ENCODE measurements at regions not wholly inside any gene's neighbourhood (a gene's known extent, or its start where the extent isn't known, plus 50 kb on each side); places are given as distances from the start of the nearest gene placed in this dataset.

GRCh38 chr10:130994845-130995244, 316.7 kb downstream of the TCERG1L start:
- no peak overlapping the region for H3K4me3 ChIP-seq (ENCODE audit: low read length)
- H3K36me3 ChIP-seq (ENCODE audit: insufficient read depth, low read length): no peaks in the 10 kb centered on the region
- H3K27me3 ChIP-seq (ENCODE audit: insufficient read depth, low read length): no peaks in the 10 kb centered on the region
- no peaks in the 10 kb centered on the region for H3K9me3 ChIP-seq (ENCODE audit: insufficient read depth, low read depth, low read length)
- 97% methylated on average over 6 of the region's 7 CpGs for WGBS
- H3K4me1 ChIP-seq (ENCODE audit: insufficient read depth, low read length): no peaks in the 10 kb centered on the region
- no peak overlapping the region for H3K9ac ChIP-seq (ENCODE audit: low read depth, low read length)
- no peak overlapping the region for H3K27ac ChIP-seq (ENCODE audit: low read depth, low read length)

DNA sequence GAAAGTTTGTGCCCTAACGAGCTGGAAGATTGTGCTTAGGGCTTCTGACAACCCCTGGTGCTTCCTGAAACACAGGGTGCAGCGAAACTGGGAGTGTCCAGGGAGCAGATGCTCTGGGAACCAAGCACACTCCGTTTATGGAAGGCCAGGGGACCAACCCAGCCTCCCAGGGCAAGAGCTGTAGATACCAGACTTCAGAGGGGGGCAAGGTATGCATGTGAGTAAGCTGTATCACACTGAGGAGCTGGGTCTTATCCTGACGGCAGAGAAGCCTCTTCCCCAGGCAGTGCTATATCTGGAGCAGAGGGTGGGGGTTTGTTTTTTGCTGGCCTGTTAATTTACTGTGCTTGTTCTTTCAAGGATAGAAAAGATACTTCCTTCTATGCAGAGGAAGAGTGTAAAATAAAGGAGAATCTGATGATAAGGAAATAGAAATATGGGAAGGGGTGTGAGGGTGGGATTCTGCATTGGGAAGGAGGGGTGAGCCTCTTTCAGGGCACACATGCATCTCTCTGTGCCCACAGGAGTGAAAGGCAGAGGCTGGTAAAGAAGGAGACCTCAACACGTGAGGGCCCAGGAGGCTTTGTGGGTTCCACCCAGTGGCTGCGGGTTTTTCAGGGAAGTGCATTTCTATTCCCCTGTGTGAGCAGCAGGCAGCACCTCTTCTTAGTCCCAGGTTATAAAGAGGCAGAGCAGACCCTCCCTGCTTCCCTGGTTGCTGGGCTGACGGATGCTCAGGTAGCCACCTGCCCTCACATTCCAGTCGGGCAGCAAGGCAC, 314.1 kb downstream of the TCERG1L start:
- Histone ChIP-seq H3K9me3 (ENCODE audit: insufficient read depth, low read depth, low read length) (no peaks in the 10 kb centered on the region), H3K27me3 (ENCODE audit: insufficient read depth, low read length) (no peaks in the 10 kb centered on the region), H3K4me3 (ENCODE audit: low read length) (no peak overlapping the region), H3K9ac (ENCODE audit: low read depth, low read length) (no peak overlapping the region), H3K4me1 (ENCODE audit: insufficient read depth, low read length) (peaks cover 14% of the 10 kb centered on the region), H3K27ac (ENCODE audit: low read depth, low read length) (no peak overlapping the region), H3K36me3 (ENCODE audit: insufficient read depth, low read length) (no peaks in the 10 kb centered on the region)
- 84% methylated on average over 8 of the region's 8 CpGs for WGBS

GRCh38 chr10:130998046-130998435, 313.5 kb downstream of the TCERG1L start:
- Histone ChIP-seq H3K27ac (ENCODE audit: low read depth, low read length) (no peak overlapping the region), H3K4me3 (ENCODE audit: low read length) (no peak overlapping the region), H3K9ac (ENCODE audit: low read depth, low read length) (no peak overlapping the region), H3K4me1 (ENCODE audit: insufficient read depth, low read length) (peaks cover 19% of the 10 kb centered on the region), H3K27me3 (ENCODE audit: insufficient read depth, low read length) (no peaks in the 10 kb centered on the region), H3K9me3 (ENCODE audit: insufficient read depth, low read depth, low read length) (no peaks in the 10 kb centered on the region), H3K36me3 (ENCODE audit: insufficient read depth, low read length) (no peaks in the 10 kb centered on the region)
- 89% methylated on average over 5 of the region's 5 CpGs for WGBS

DNA sequence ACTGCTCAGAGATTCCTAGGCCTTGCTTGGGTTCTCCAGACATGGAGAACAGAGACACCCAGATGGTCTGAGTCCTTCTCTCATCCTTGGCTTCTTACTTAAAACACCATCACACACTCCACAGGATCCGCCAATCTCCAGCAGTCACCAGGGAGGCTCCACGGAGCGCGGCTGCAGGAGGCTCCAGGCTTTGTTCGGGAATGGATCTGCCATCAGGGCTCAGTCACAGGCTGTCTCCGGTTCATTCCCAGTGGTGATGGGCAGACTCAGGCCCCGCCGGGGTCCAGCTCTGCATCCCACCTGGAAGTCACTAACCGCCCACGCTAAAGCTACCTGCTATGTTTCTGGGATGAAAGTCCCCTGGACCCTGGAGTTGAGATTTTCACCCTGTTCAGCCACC, 312.9 kb downstream of the TCERG1L start:
- 95% methylated on average over 10 of the region's 10 CpGs for WGBS
- Histone ChIP-seq H3K4me3 (ENCODE audit: low read length) (no peak overlapping the region), H3K27me3 (ENCODE audit: insufficient read depth, low read length) (no peaks in the 10 kb centered on the region), H3K4me1 (ENCODE audit: insufficient read depth, low read length) (peaks cover 25% of the 10 kb centered on the region), H3K9ac (ENCODE audit: low read depth, low read length) (no peak overlapping the region), H3K36me3 (ENCODE audit: insufficient read depth, low read length) (no peaks in the 10 kb centered on the region), H3K9me3 (ENCODE audit: insufficient read depth, low read depth, low read length) (no peaks in the 10 kb centered on the region), H3K27ac (ENCODE audit: low read depth, low read length) (no peak overlapping the region)

GRCh38 chr10:130999376-131000202, 311.9 kb downstream of the TCERG1L start:
- no peaks in the 10 kb centered on the region for H3K27me3 ChIP-seq (ENCODE audit: insufficient read depth, low read length)
- 93% methylated on average over 11 of the region's 11 CpGs for WGBS
- no peaks in the 10 kb centered on the region for H3K9me3 ChIP-seq (ENCODE audit: insufficient read depth, low read depth, low read length)
- no peak overlapping the region for H3K4me3 ChIP-seq (ENCODE audit: low read length)
- H3K9ac ChIP-seq (ENCODE audit: low read depth, low read length): no peak overlapping the region
- H3K36me3 ChIP-seq (ENCODE audit: insufficient read depth, low read length): no peaks in the 10 kb centered on the region
- H3K4me1 ChIP-seq (ENCODE audit: insufficient read depth, low read length): peaks cover 27% of the 10 kb centered on the region
- no peak overlapping the region for H3K27ac ChIP-seq (ENCODE audit: low read depth, low read length)

DNA sequence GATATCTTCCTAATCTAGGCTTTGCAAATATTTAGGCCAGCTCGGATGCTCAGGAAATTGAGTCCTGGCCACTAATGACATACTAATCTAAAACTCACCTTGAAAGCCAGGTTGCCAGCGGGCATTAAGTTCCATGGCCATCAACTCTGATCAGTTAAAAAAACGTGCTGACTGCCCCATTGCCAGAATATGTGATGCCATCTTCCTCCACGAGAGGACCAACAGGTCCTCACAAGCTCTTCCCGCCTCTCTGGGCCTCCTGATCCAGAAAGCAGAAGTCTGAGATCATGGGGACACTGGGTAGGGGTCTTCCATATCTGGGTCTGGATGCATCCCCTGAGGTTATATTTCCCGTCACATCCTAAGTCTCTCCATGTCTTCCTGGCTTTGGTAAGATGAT, 311.3 kb downstream of the TCERG1L start:
- Histone ChIP-seq H3K9ac (ENCODE audit: low read depth, low read length) (no peak overlapping the region), H3K4me1 (ENCODE audit: insufficient read depth, low read length) (peaks cover 27% of the 10 kb centered on the region), H3K36me3 (ENCODE audit: insufficient read depth, low read length) (no peaks in the 10 kb centered on the region), H3K4me3 (ENCODE audit: low read length) (no peak overlapping the region), H3K27ac (ENCODE audit: low read depth, low read length) (no peak overlapping the region), H3K27me3 (ENCODE audit: insufficient read depth, low read length) (no peaks in the 10 kb centered on the region), H3K9me3 (ENCODE audit: insufficient read depth, low read depth, low read length) (no peaks in the 10 kb centered on the region)
- 96% methylated on average over 6 of the region's 6 CpGs for WGBS

DNA sequence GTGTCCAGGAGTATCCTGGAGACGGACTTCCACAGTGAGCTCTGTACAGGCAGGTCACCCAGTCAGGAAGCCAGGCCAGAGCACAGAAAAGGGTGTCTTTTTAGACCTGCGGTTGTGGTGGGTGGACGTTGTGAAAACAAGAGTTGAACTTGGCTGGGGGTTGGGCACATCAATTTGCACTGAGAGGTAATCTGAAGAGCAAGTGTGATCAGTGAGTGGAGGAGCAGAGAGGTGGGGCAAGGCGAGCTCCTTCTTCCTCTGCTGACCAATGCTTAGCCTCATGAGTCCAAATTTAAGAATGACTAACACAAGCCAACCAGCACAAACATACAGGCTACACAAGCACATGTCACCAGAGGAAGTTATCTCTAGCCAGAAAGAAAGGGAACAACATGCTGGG, 310.8 kb downstream of the TCERG1L start:
- Histone ChIP-seq H3K4me3 (ENCODE audit: low read length) (no peak overlapping the region), H3K27me3 (ENCODE audit: insufficient read depth, low read length) (no peaks in the 10 kb centered on the region), H3K36me3 (ENCODE audit: insufficient read depth, low read length) (no peaks in the 10 kb centered on the region), H3K9ac (ENCODE audit: low read depth, low read length) (no peak overlapping the region), H3K4me1 (ENCODE audit: insufficient read depth, low read length) (peaks cover 27% of the 10 kb centered on the region), H3K9me3 (ENCODE audit: insufficient read depth, low read depth, low read length) (no peaks in the 10 kb centered on the region), H3K27ac (ENCODE audit: low read depth, low read length) (no peak overlapping the region)
- 81% methylated on average over 3 of the region's 4 CpGs for WGBS

GRCh38 chr10:131001438-131001837, 310.1 kb downstream of the TCERG1L start:
- peak overlapping the region; percentile 80; the same call in 1 of the 2 replicates for H3K27ac ChIP-seq (ENCODE audit: low read depth, low read length)
- WGBS: 89% methylated on average over 9 of the region's 9 CpGs
- H3K36me3 ChIP-seq (ENCODE audit: insufficient read depth, low read length): no peaks in the 10 kb centered on the region
- H3K4me3 ChIP-seq (ENCODE audit: low read length): no peak overlapping the region
- H3K27me3 ChIP-seq (ENCODE audit: insufficient read depth, low read length): no peaks in the 10 kb centered on the region
- no peak overlapping the region for H3K9ac ChIP-seq (ENCODE audit: low read depth, low read length)
- no peaks in the 10 kb centered on the region for H3K9me3 ChIP-seq (ENCODE audit: insufficient read depth, low read depth, low read length)
- peaks cover 27% of the 10 kb centered on the region for H3K4me1 ChIP-seq (ENCODE audit: insufficient read depth, low read length)

GRCh38 chr10:131002031-131002861, 309.3 kb downstream of the TCERG1L start:
- Histone ChIP-seq H3K9ac (ENCODE audit: low read depth, low read length) (no peak overlapping the region), H3K4me3 (ENCODE audit: low read length) (no peak overlapping the region)
- WGBS: 31% methylated on average over 12 of the region's 12 CpGs

DNA sequence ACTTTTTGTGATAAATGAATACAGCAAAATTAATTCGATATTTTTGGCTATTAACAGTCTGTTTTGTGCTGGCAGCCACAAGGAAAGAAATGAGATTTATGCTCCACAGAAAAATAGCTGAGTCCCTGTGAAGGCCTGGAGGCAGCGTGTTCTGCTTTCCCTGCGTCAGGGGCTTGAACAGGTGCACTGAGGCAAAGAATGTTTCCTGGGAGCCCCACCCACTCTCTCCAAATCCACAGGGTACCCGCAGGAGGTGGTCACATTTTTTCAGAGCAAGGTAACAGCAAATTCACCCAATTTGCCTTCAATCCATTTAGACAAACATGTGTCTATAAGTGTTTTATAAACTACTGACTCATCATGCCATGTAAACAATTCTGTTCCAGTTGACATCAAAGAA, 308.1 kb downstream of the TCERG1L start:
- WGBS: 89% methylated on average over 4 of the region's 4 CpGs
- H3K27ac ChIP-seq (ENCODE audit: low read depth, low read length): peak overlapping the region; percentile 86; the same call in 1 of the 2 replicates
- no peaks in the 10 kb centered on the region for H3K36me3 ChIP-seq (ENCODE audit: insufficient read depth, low read length)
- H3K4me3 ChIP-seq (ENCODE audit: low read length): no peak overlapping the region
- H3K9ac ChIP-seq (ENCODE audit: low read depth, low read length): no peak overlapping the region
- H3K4me1 ChIP-seq (ENCODE audit: insufficient read depth, low read length): peaks cover 27% of the 10 kb centered on the region
- no peaks in the 10 kb centered on the region for H3K27me3 ChIP-seq (ENCODE audit: insufficient read depth, low read length)
- no peaks in the 10 kb centered on the region for H3K9me3 ChIP-seq (ENCODE audit: insufficient read depth, low read depth, low read length)

More at GRCh38 chr10:131002031-131002861, 309.3 kb downstream of the TCERG1L start:
- H3K27me3 ChIP-seq (ENCODE audit: insufficient read depth, low read length): no peaks in the 10 kb centered on the region
- H3K4me1 ChIP-seq (ENCODE audit: insufficient read depth, low read length): peaks cover 27% of the 10 kb centered on the region
- peak overlapping the region; percentile 86; the same call in 1 of the 2 replicates for H3K27ac ChIP-seq (ENCODE audit: low read depth, low read length)
- no peaks in the 10 kb centered on the region for H3K36me3 ChIP-seq (ENCODE audit: insufficient read depth, low read length)
- no peaks in the 10 kb centered on the region for H3K9me3 ChIP-seq (ENCODE audit: insufficient read depth, low read depth, low read length)

DNA sequence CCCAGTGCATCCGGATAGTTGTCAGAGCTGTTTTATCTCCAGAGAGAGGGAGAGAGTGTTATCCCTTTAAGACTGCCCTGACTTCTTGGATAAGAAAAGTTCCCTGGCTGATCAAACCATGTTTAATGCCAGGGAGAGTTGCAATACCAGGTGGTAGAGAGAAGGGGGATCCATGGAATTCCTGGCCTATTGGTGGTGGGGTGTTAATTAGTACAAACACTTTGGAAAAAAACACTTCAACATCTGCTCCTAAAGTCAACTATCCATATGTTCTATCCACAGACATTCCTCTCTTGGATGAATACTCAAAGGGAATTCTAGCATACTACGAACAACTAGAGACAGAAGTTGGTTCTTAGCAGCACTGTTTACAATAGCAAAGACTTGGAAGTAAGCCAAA, 307.2 kb downstream of the TCERG1L start:
- no peaks in the 10 kb centered on the region for H3K9me3 ChIP-seq (ENCODE audit: insufficient read depth, low read depth, low read length)
- WGBS: 89% methylated on average over 2 of the region's 2 CpGs

More for the DNA sequence above, 307.2 kb downstream of the TCERG1L start:
- Histone ChIP-seq H3K4me3 (ENCODE audit: low read length) (no peak overlapping the region), H3K27ac (ENCODE audit: low read depth, low read length) (no peak overlapping the region), H3K9ac (ENCODE audit: low read depth, low read length) (no peak overlapping the region), H3K36me3 (ENCODE audit: insufficient read depth, low read length) (no peaks in the 10 kb centered on the region), H3K27me3 (ENCODE audit: insufficient read depth, low read length) (no peaks in the 10 kb centered on the region), H3K4me1 (ENCODE audit: insufficient read depth, low read length) (peaks cover 27% of the 10 kb centered on the region)

Data from HUES64 (cell line).